Endothelial cell of umbilical vein (primary cell): ENCODE measurements at regions not wholly inside any gene's neighbourhood (a gene's known extent, or its start where the extent isn't known, plus 50 kb on each side); places are given as distances from the start of the nearest gene placed in this dataset.

ENCODE experiments used
- CTCF ChIP-seq, 2 donors: IDR thresholded peaks; 1 replicate in 1 of 2; 2 replicates in 1 of 2; pipeline ENCODE4 v1.5.1; 2011; ENCODE audit warnings: low read length in 2 of 2, mild to moderate bottlenecking in 2 of 2, moderate library complexity in 2 of 2, control low read depth in 1 of 2, inconsistent platforms in 1 of 2, low read depth in 1 of 2; ENCODE audit not compliant: insufficient read depth in 1 of 2; ENCODE audit errors: extremely low read depth in 1 of 2
- EZH2 ChIP-seq: IDR thresholded peaks from 2 replicates; pipeline ENCODE4 v1.6.1; 2012; ENCODE audit warnings: borderline replicate concordance, low read depth, mild to moderate bottlenecking, moderate library complexity, low read length, inconsistent platforms; ENCODE audit not compliant: severe bottlenecking
- FOS ChIP-seq: IDR thresholded peaks from 2 replicates; pipeline ENCODE4 v1.6.1; 2011; ENCODE audit warnings: mild to moderate bottlenecking, low read length, moderate library complexity, borderline replicate concordance; ENCODE audit not compliant: insufficient read depth
- GATA2 ChIP-seq: IDR thresholded peaks from 2 replicates; pipeline ENCODE4 v1.7.0; 2011; ENCODE audit warnings: low read depth, mild to moderate bottlenecking, moderate library complexity, mixed read lengths, low read length; ENCODE audit not compliant: insufficient read length, insufficient read depth
- JUN ChIP-seq: IDR thresholded peaks from 2 replicates; pipeline ENCODE4 v1.6.1; 2011; ENCODE audit warnings: borderline replicate concordance, low read depth; ENCODE audit not compliant: insufficient read length, insufficient read depth
- MYC ChIP-seq: IDR thresholded peaks from one replicate; pipeline ENCODE4 v1.6.1; 2011; ENCODE audit warnings: mild to moderate bottlenecking, low read depth, low read length
- POLR2A ChIP-seq: IDR thresholded peaks from 2 replicates; pipeline ENCODE4 v1.6.1; 2012; ENCODE audit warnings: low read depth, mild to moderate bottlenecking, control low read depth, low read length
- POLR2AphosphoS5 ChIP-seq: IDR thresholded peaks from 2 replicates; pipeline ENCODE4 v1.6.1; 2012; ENCODE audit warnings: low read depth, mild to moderate bottlenecking, control low read depth, low read length, moderate library complexity; ENCODE audit not compliant: insufficient read depth

GRCh38 chr3:167100651-167101050 lies 279.4 kb downstream of the ZBBX start:
- TF ChIP-seq EZH2 (no peak), CTCF (IDR thresholded peaks at IDR 0.05; ENCODE audit: extremely low read depth in 1 of 2, insufficient read depth in 1 of 2, low read depth in 1 of 2, low read length in 2 of 2) (no peak), POLR2AphosphoS5 (no peak), POLR2A (no peak), MYC (no peak), GATA2 (no peak), JUN (no peak), FOS (no peak)
